Suprapubic skin (tissue), 4 donors: ENCODE measurements at regions not wholly inside any gene's neighbourhood (a gene's known extent, or its start where the extent isn't known, plus 50 kb on each side); places are given as distances from the start of the nearest gene placed in this dataset.

Experiments used
- POLR2A ChIP-seq, 2 donors: fragments of 450-650 bp; IDR thresholded peaks; one replicate each; pipeline ENCODE4 v1.6.1; 2017; ENCODE audit warnings: antibody characterized with exemption in 2 of 2, mild to moderate bottlenecking in 2 of 2, moderate library complexity in 2 of 2
- POLR2AphosphoS5 ChIP-seq, 3 donors: sonication (generic); formaldehyde crosslinking; IDR thresholded peaks; one replicate each; pipeline ENCODE4 v1.6.1; 2017; ENCODE audit warnings: antibody characterized with exemption in 3 of 3
- TF ChIP-seq, protein P1 (sequence below), 2 donors: fragments of 200-600 bp in 1 of 2; fragments of 450-650 bp in 1 of 2; sonication (generic) in 1 of 2; IDR thresholded peaks; one replicate each; pipeline ENCODE4 v1.5.1; 2016 to 2019; ENCODE audit warnings: antibody characterized with exemption in 2 of 2, mild to moderate bottlenecking in 1 of 2, moderate library complexity in 1 of 2

DNA sequence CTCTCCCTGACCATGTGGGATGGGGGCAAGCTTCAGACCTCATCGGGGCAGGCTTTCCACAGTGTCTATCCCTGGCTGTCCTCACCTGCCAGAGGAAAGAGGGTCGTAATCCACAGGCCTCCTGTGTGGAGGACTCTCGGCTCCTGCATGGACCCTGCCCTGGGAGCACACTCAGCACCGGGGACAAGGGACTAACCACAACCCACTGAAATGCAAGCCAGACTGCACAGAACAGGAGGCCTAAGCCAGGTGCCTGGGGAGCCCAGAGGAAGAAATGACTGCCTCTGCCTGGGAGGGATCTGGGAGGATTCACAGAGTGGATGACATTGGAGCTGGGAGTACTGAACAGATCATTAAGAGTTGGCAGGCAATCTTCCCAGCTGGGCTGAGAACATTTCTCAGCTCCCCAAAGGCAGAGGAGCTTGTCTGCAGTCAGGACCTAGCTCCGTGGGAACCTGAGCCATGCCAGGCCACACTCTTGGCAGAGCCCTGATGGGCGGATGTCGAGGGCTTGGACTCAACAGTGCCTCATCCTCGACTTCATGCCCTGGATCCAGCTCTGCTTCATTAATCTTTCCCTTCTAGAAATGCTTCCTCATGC lies 213.4 kb downstream of the USP6NL start:
- TF ChIP-seq, protein P1, sequence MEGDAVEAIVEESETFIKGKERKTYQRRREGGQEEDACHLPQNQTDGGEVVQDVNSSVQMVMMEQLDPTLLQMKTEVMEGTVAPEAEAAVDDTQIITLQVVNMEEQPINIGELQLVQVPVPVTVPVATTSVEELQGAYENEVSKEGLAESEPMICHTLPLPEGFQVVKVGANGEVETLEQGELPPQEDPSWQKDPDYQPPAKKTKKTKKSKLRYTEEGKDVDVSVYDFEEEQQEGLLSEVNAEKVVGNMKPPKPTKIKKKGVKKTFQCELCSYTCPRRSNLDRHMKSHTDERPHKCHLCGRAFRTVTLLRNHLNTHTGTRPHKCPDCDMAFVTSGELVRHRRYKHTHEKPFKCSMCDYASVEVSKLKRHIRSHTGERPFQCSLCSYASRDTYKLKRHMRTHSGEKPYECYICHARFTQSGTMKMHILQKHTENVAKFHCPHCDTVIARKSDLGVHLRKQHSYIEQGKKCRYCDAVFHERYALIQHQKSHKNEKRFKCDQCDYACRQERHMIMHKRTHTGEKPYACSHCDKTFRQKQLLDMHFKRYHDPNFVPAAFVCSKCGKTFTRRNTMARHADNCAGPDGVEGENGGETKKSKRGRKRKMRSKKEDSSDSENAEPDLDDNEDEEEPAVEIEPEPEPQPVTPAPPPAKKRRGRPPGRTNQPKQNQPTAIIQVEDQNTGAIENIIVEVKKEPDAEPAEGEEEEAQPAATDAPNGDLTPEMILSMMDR (IDR thresholded peaks at IDR 0.05), result no peak
- no peak for TF ChIP-seq POLR2A (IDR thresholded peaks at IDR 0.05)
- no peak for TF ChIP-seq POLR2AphosphoS5 (IDR thresholded peaks at IDR 0.05)
